SK-N-SH (cell line): ENCODE measurements at regions not wholly inside any gene's neighbourhood (a gene's known extent, or its start where the extent isn't known, plus 50 kb on each side); places are given as distances from the start of the nearest gene placed in this dataset.

Experiments
- CTCF ChIA-PET: fragments of 300-600, 350-600 bp; formaldehyde crosslinking; extraction: SDS; loops from one replicate; lab custom pipeline; 2021; lab: Yijun Ruan, JAX
- POLR2A ChIA-PET: fragments of 350-600 bp; sonication (Branson Sonifier 250); formaldehyde crosslinking; extraction: SDS; loops from one replicate; lab custom pipeline; 2020; ENCODE audit warnings: antibody characterized with exemption, inconsistent platforms; lab: Yijun Ruan, JAX
- DNase-seq: peaks from one replicate; pipeline ENCODE4 v3.0.0; 2012
- H2AFZ ChIP-seq: fragments of 200-600 bp; sonication (generic); 2 replicates; pipeline ENCODE4 v1.8.1; 2016; ENCODE audit warnings: antibody characterized with exemption, mild to moderate bottlenecking, low read depth
- H3F3A ChIP-seq: fragments of 200-600 bp; sonication (generic); replicated peaks from 2 replicates; pipeline ENCODE3; 2016; ENCODE audit warnings: antibody characterized with exemption, mild to moderate bottlenecking; ENCODE audit not compliant: insufficient read depth
- H3K27ac ChIP-seq, 2 experiments: fragments of 200-500 bp in 1 of 2; fragments of 200-600 bp in 1 of 2; sonication (Bioruptor generic) in 1 of 2; sonication (generic), shearing (Covaris generic) in 1 of 2; 2 replicates each; pipeline versions ENCODE4 v1.5.1 to v1.6.1; 2014 to 2016; ENCODE audit warnings: low read depth in 2 of 2, inconsistent platforms in 1 of 2, low read length in 1 of 2, mild to moderate bottlenecking in 1 of 2, mixed read lengths in 1 of 2
- H3K27me3 ChIP-seq: fragments of 200-600 bp; sonication (generic), shearing (Covaris generic); 2 replicates; pipeline ENCODE4 v1.6.1; 2016; ENCODE audit warnings: mixed run types; ENCODE audit not compliant: insufficient read depth
- H3K36me3 ChIP-seq, 2 experiments: fragments of 200-500 bp in 1 of 2; fragments of 200-600 bp in 1 of 2; sonication (Bioruptor generic) in 1 of 2; sonication (generic) in 1 of 2; replicated peaks in 1 of 2; 2 replicates each; pipeline versions ENCODE3 to v1.5.1; 2014 to 2016; ENCODE audit warnings: low read length in 1 of 2, mild to moderate bottlenecking in 1 of 2; ENCODE audit not compliant: insufficient read depth in 2 of 2, control insufficient read depth in 1 of 2
- H3K4me1 ChIP-seq, 2 experiments: fragments of 200-500 bp in 1 of 2; fragments of 200-600 bp in 1 of 2; sonication (Bioruptor generic) in 1 of 2; sonication (generic), shearing (Covaris generic) in 1 of 2; 2 replicates each; pipeline versions ENCODE4 v1.5.1 to v1.6.1; 2014 to 2016; ENCODE audit warnings: low read depth in 1 of 2, low read length in 1 of 2, mixed run types in 1 of 2; ENCODE audit not compliant: insufficient read depth in 2 of 2, control insufficient read depth in 1 of 2
- H3K4me2 ChIP-seq: fragments of 200-600 bp; sonication (generic), shearing (Covaris generic); 2 replicates; pipeline ENCODE4 v1.6.1; 2017; ENCODE audit warnings: mixed run types
- H3K4me3 ChIP-seq, 2 experiments: fragments of 200-500 bp in 1 of 2; fragments of 200-600 bp in 1 of 2; sonication (Bioruptor generic) in 1 of 2; sonication (generic), shearing (Covaris generic) in 1 of 2; 2 replicates each; pipeline versions ENCODE4 v1.5.1 to v1.8.1; 2014 to 2016; ENCODE audit warnings: low read depth in 2 of 2, inconsistent platforms in 1 of 2, low read length in 1 of 2, mild to moderate bottlenecking in 1 of 2, mixed read lengths in 1 of 2, moderate library complexity in 1 of 2
- H3K79me2 ChIP-seq: fragments of 200-600 bp; sonication (generic); 2 replicates; pipeline ENCODE4 v1.8.1; 2017; ENCODE audit warnings: mild to moderate bottlenecking; ENCODE audit not compliant: insufficient read depth
- H3K9ac ChIP-seq: fragments of 200-600 bp; sonication (generic); 2 replicates; pipeline ENCODE4 v1.6.1; 2017; ENCODE audit warnings: mixed run types
- H3K9me2 ChIP-seq: fragments of 200-600 bp; sonication (generic); 2 replicates; pipeline ENCODE4 v1.6.1; 2017; ENCODE audit warnings: mixed run types
- H3K9me3 ChIP-seq: fragments of 200-600 bp; sonication (generic); 2 replicates; pipeline ENCODE4 v1.6.1; 2017; ENCODE audit warnings: mixed run types, mild to moderate bottlenecking, moderate library complexity
- H4K20me1 ChIP-seq: fragments of 200-600 bp; sonication (generic); 2 replicates; pipeline ENCODE4 v1.6.1; 2017; ENCODE audit warnings: mild to moderate bottlenecking, mixed run types; ENCODE audit not compliant: insufficient read depth
- EZH2phosphoT487 ChIP-seq: fragments of 200-600 bp; sonication (generic); IDR thresholded peaks from 2 replicates; pipeline ENCODE4 v1.6.1; 2017; ENCODE audit warnings: low read depth, mixed run types, mild to moderate bottlenecking, antibody characterized with exemption, moderate library complexity, borderline replicate concordance
- FOSL2 ChIP-seq: IDR thresholded peaks from 2 replicates; pipeline ENCODE4 v1.4.0; 2012; ENCODE audit warnings: low read depth, mild to moderate bottlenecking, moderate library complexity, borderline replicate concordance
- FOXJ3 ChIP-seq: sonication (generic); formaldehyde crosslinking; IDR thresholded peaks from 2 replicates; pipeline ENCODE4 v1.5.1; 2020; ENCODE audit warnings: mild to moderate bottlenecking, missing genetic modification reagents
- FOXM1 ChIP-seq: IDR thresholded peaks from 2 replicates; pipeline ENCODE4 v1.4.0; 2012; ENCODE audit warnings: low read depth, mild to moderate bottlenecking
- GABPA ChIP-seq: IDR thresholded peaks from 2 replicates; pipeline ENCODE4 v1.4.0; 2012; ENCODE audit warnings: low read depth, mild to moderate bottlenecking
- GATA2 ChIP-seq: sonication (generic); formaldehyde crosslinking; IDR thresholded peaks from 2 replicates; pipeline ENCODE4 v1.5.0; 2020; ENCODE audit warnings: mild to moderate bottlenecking, missing genetic modification reagents
- MEF2A ChIP-seq: IDR thresholded peaks from 2 replicates; pipeline ENCODE4 v1.4.0; 2012; ENCODE audit warnings: low read depth, borderline replicate concordance
- MXI1 ChIP-seq: IDR thresholded peaks from 2 replicates; pipeline ENCODE4 v1.6.1; 2012; ENCODE audit warnings: mild to moderate bottlenecking, low read depth, low read length, improper control_type of control experiment
- NRF1 ChIP-seq: IDR thresholded peaks from 2 replicates; pipeline ENCODE4 v1.6.1; 2012; ENCODE audit warnings: low read depth, mild to moderate bottlenecking, low read length
- RCOR1 ChIP-seq: fragments of 150-350 bp; IDR thresholded peaks from 2 replicates; pipeline ENCODE4 v1.6.1; 2017; ENCODE audit warnings: antibody characterized with exemption, low read length
- RFX5 ChIP-seq: IDR thresholded peaks from 2 replicates; pipeline ENCODE4 v1.6.1; 2012; ENCODE audit warnings: mild to moderate bottlenecking, improper control_type of control experiment, low read length
- RXRA ChIP-seq: IDR thresholded peaks from 2 replicates; pipeline ENCODE4 v1.4.0; 2012; ENCODE audit warnings: low read depth, mild to moderate bottlenecking, borderline replicate concordance
- SIN3A ChIP-seq: IDR thresholded peaks from 2 replicates; pipeline ENCODE4 v1.6.1; 2012; ENCODE audit warnings: low read depth, mild to moderate bottlenecking, low read length, moderate library complexity, borderline replicate concordance
- SMC3 ChIP-seq: IDR thresholded peaks from 2 replicates; pipeline ENCODE4 v1.6.1; 2012; ENCODE audit warnings: low read depth, low read length, improper control_type of control experiment
- TAF1 ChIP-seq: IDR thresholded peaks from 2 replicates; pipeline ENCODE4 v1.6.1; 2012; ENCODE audit warnings: low read depth, mild to moderate bottlenecking, low read length, moderate library complexity, borderline replicate concordance
- TCF12 ChIP-seq: IDR thresholded peaks from 2 replicates; pipeline ENCODE4 v1.4.0; 2012
- YY1 ChIP-seq: IDR thresholded peaks from 2 replicates; pipeline ENCODE4 v1.4.0; 2012; ENCODE audit warnings: low read depth, mild to moderate bottlenecking
- WGBS: methylation state at CpG from one replicate; pipeline ENCODE4 v1.1.6; 2017; ENCODE audit warnings: low lambda C conversion rate; 5-methylcytosine and 5-hydroxymethylcytosine counted together
- TF ChIP-seq, protein P1 (sequence below): fragments of 150-350 bp; IDR thresholded peaks from 2 replicates; pipeline ENCODE4 v1.6.1; 2017; ENCODE audit warnings: antibody characterized with exemption, low read length, low read depth, borderline replicate concordance
- TF ChIP-seq, protein P2 (sequence below): IDR thresholded peaks from 2 replicates; pipeline ENCODE4 v1.4.0; 2012; ENCODE audit warnings: low read depth
- TF ChIP-seq, protein P3 (sequence below): IDR thresholded peaks from 2 replicates; pipeline ENCODE4 v1.4.0; 2012; ENCODE audit warnings: low read depth, borderline replicate concordance
- TF ChIP-seq, protein P4 (sequence below): IDR thresholded peaks from 2 replicates; pipeline ENCODE4 v1.4.0; 2012; ENCODE audit warnings: low read depth, borderline replicate concordance
- TF ChIP-seq, protein P5 (sequence below): IDR thresholded peaks from 2 replicates; pipeline ENCODE4 v1.6.1; 2012; ENCODE audit warnings: mild to moderate bottlenecking, low read depth, low read length, moderate library complexity

DNA sequence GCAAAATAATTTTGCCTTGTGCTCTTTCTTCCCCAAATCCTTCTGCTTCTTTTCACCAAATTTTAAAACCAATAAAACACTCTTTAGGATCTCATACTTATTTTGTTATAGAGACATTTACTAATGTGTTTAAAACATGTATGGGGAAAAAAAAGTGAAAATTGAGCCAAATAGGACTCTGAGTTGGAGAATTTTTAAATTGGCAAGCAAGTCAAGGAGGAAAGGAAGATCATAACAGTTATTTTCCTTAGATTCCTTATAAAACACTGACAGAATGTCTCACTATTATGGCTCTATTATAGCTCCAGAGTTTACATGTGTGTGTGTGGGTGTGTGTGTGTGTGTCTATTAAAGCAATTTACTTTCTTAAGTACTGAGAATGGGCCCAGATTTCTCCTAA lies 220.5 kb downstream of the SLC6A15 start:
- no peak for DNase-seq
- Histone ChIP-seq H3K79me2 (no peaks in the 10 kb centered on the region), H3K9me3 (no peaks in the 10 kb centered on the region), H3K4me2 (no peak overlapping the region), H3F3A (peaks cover 7% of the 10 kb centered on the region), H3K4me1 (peaks cover 0 to 11% of the 10 kb centered on the region in 2 experiments; a peak in 2 of 4 replicates), H3K27ac (no peak overlapping the region), H3K9ac (no peak overlapping the region), H3K27me3 (no peaks in the 10 kb centered on the region), H2AFZ (no peak overlapping the region), H3K9me2 (no peaks in the 10 kb centered on the region), H4K20me1 (no peaks in the 10 kb centered on the region), H3K36me3 (no peaks in the 10 kb centered on the region), H3K4me3 (no peak overlapping the region)
- TF ChIP-seq NRF1 = no peak
- TF ChIP-seq, protein P1, sequence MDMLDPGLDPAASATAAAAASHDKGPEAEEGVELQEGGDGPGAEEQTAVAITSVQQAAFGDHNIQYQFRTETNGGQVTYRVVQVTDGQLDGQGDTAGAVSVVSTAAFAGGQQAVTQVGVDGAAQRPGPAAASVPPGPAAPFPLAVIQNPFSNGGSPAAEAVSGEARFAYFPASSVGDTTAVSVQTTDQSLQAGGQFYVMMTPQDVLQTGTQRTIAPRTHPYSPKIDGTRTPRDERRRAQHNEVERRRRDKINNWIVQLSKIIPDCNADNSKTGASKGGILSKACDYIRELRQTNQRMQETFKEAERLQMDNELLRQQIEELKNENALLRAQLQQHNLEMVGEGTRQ = no peak
- no peak for TF ChIP-seq YY1
- TF ChIP-seq, protein P2, sequence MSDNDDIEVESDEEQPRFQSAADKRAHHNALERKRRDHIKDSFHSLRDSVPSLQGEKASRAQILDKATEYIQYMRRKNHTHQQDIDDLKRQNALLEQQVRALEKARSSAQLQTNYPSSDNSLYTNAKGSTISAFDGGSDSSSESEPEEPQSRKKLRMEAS = no peak
- TF ChIP-seq GABPA = no peak
- TF ChIP-seq, protein P3, sequence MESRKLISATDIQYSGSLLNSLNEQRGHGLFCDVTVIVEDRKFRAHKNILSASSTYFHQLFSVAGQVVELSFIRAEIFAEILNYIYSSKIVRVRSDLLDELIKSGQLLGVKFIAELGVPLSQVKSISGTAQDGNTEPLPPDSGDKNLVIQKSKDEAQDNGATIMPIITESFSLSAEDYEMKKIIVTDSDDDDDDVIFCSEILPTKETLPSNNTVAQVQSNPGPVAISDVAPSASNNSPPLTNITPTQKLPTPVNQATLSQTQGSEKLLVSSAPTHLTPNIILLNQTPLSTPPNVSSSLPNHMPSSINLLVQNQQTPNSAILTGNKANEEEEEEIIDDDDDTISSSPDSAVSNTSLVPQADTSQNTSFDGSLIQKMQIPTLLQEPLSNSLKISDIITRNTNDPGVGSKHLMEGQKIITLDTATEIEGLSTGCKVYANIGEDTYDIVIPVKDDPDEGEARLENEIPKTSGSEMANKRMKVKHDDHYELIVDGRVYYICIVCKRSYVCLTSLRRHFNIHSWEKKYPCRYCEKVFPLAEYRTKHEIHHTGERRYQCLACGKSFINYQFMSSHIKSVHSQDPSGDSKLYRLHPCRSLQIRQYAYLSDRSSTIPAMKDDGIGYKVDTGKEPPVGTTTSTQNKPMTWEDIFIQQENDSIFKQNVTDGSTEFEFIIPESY = no peak
- no peak for TF ChIP-seq MXI1
- TF ChIP-seq, protein P4, sequence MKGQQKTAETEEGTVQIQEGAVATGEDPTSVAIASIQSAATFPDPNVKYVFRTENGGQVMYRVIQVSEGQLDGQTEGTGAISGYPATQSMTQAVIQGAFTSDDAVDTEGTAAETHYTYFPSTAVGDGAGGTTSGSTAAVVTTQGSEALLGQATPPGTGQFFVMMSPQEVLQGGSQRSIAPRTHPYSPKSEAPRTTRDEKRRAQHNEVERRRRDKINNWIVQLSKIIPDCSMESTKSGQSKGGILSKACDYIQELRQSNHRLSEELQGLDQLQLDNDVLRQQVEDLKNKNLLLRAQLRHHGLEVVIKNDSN = no peak
- TF ChIP-seq GATA2 (CRISPR knock-in tag) = no peak
- no peak for TF ChIP-seq RCOR1
- TF ChIP-seq FOXM1 = no peak
- no peak for TF ChIP-seq MEF2A
- TF ChIP-seq SIN3A = no peak
- TF ChIP-seq FOXJ3 (CRISPR knock-in tag) = no peak
- no peak for TF ChIP-seq SMC3
- TF ChIP-seq TCF12 = no peak
- ChIA-PET CTCF (no interaction called here), POLR2A (no interaction called here)

DNA sequence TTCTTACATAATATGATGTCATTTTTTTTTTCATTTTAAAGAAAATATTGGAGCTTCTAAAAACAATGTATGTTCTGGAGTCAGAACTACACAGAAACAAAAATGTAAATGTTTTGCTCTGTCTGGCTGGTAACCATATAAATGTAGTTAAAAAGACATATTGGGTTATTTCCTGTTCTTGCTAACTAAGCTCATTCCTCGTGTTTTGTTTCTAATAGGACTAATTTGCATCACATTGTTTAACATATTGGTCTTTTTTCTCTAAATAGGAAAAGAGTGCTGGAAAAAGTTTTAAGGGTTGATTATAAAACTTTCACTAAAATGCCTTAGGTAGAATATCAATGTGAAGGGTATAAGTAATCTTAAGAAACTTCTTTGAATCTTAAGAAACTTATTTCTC lies 221.3 kb downstream of the SLC6A15 start:
- no peaks in the 10 kb centered on the region for H4K20me1 ChIP-seq
- WGBS = 77% methylated on average over 1 of the region's 1 CpG

More for the DNA sequence above, 221.3 kb downstream of the SLC6A15 start:
- no peaks in the 10 kb centered on the region for H3K9me3 ChIP-seq
- H3K27me3 ChIP-seq = no peaks in the 10 kb centered on the region
- H3K79me2 ChIP-seq = no peaks in the 10 kb centered on the region
- H3K4me1 ChIP-seq = peaks cover 0 to 3% of the 10 kb centered on the region in 2 experiments; a peak in 2 of 4 replicates
- H3K27ac ChIP-seq = no peak overlapping the region; a peak in 1 of 4 replicates
- no peak overlapping the region for H3K4me3 ChIP-seq
- TF ChIP-seq, protein P5, sequence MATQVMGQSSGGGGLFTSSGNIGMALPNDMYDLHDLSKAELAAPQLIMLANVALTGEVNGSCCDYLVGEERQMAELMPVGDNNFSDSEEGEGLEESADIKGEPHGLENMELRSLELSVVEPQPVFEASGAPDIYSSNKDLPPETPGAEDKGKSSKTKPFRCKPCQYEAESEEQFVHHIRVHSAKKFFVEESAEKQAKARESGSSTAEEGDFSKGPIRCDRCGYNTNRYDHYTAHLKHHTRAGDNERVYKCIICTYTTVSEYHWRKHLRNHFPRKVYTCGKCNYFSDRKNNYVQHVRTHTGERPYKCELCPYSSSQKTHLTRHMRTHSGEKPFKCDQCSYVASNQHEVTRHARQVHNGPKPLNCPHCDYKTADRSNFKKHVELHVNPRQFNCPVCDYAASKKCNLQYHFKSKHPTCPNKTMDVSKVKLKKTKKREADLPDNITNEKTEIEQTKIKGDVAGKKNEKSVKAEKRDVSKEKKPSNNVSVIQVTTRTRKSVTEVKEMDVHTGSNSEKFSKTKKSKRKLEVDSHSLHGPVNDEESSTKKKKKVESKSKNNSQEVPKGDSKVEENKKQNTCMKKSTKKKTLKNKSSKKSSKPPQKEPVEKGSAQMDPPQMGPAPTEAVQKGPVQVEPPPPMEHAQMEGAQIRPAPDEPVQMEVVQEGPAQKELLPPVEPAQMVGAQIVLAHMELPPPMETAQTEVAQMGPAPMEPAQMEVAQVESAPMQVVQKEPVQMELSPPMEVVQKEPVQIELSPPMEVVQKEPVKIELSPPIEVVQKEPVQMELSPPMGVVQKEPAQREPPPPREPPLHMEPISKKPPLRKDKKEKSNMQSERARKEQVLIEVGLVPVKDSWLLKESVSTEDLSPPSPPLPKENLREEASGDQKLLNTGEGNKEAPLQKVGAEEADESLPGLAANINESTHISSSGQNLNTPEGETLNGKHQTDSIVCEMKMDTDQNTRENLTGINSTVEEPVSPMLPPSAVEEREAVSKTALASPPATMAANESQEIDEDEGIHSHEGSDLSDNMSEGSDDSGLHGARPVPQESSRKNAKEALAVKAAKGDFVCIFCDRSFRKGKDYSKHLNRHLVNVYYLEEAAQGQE = no peak
- TF ChIP-seq GATA2 (CRISPR knock-in tag) (no peak), FOSL2 (no peak), RFX5 (no peak), RXRA (no peak), RCOR1 (no peak), EZH2phosphoT487 (no peak), TAF1 (no peak)
- TF ChIP-seq, protein P1 = no peak
- H3K4me2 ChIP-seq = no peak overlapping the region
- ChIA-PET CTCF (no interaction called here), POLR2A (no interaction called here)
- H3K36me3 ChIP-seq = no peaks in the 10 kb centered on the region
- H3K9ac ChIP-seq = no peak overlapping the region
- H3K9me2 ChIP-seq = no peaks in the 10 kb centered on the region
- no peak overlapping the region for H2AFZ ChIP-seq
- H3F3A ChIP-seq = peaks cover 7% of the 10 kb centered on the region
- no peak for DNase-seq
